Skin of body (tissue), 1 donor: ENCODE measurements at regions not wholly inside any gene's neighbourhood (a gene's known extent, or its start where the extent isn't known, plus 50 kb on each side); places are given as distances from the start of the nearest gene placed in this dataset.
"Not testable (repeated sequence)": the region's sequence is repeated elsewhere in the genome, so short reads cannot be mapped to it uniquely, and the experiment has no call there.

Experiments
- DNase-seq: peaks from one replicate; lab custom pipeline; 2025; lab: John Stamatoyannopoulos, UW

- no peak for DNase-seq
These were observed 141.3 kb downstream of the PSAT1 start for GRCh38 chr9:78438211-78438610.

GRCh38 chr9:78438780-78439179 lies 141.9 kb downstream of the PSAT1 start:
- DNase-seq = no peak

GRCh38 chr9:78439190-78439865 lies 142.4 kb downstream of the PSAT1 start:
- peak; percentile 73 for DNase-seq

GRCh38 chr9:78439866-78440830 lies 143.2 kb downstream of the PSAT1 start:
- peak; percentile 23 for DNase-seq

- DNase-seq = no peak
These were observed 144.5 kb downstream of the PSAT1 start for GRCh38 chr9:78441396-78441795.

GRCh38 chr9:78441822-78442431 lies 145.0 kb downstream of the PSAT1 start:
- no peak for DNase-seq

GRCh38 chr9:78442577-78442976 lies 145.7 kb downstream of the PSAT1 start:
- DNase-seq = not testable (repeated sequence)

- DNase-seq = no peak
These were observed 147.0 kb downstream of the PSAT1 start for GRCh38 chr9:78443946-78444345.

GRCh38 chr9:78448960-78449673 lies 152.2 kb downstream of the PSAT1 start:
- no peak for DNase-seq

GRCh38 chr9:78453450-78453849 lies 156.5 kb downstream of the PSAT1 start:
- no peak for DNase-seq

GRCh38 chr9:78462611-78463010 lies 165.7 kb downstream of the PSAT1 start:
- DNase-seq = no peak

GRCh38 chr9:78463750-78464149 lies 166.8 kb downstream of the PSAT1 start:
- DNase-seq = no peak

- no peak for DNase-seq
These were observed 171.3 kb downstream of the PSAT1 start for GRCh38 chr9:78468231-78468630.

GRCh38 chr9:78468974-78469576 lies 172.2 kb downstream of the PSAT1 start:
- DNase-seq = no peak

GRCh38 chr9:78470216-78470615 lies 173.3 kb downstream of the PSAT1 start:
- DNase-seq = no peak

GRCh38 chr9:78470741-78471140 lies 173.8 kb downstream of the PSAT1 start:
- DNase-seq = no peak

GRCh38 chr9:78472111-78472510 lies 175.2 kb downstream of the PSAT1 start:
- DNase-seq = no peak

GRCh38 chr9:78479441-78479840 lies 182.5 kb downstream of the PSAT1 start:
- DNase-seq = no peak

- no peak for DNase-seq
These were observed 189.7 kb downstream of the PSAT1 start for GRCh38 chr9:78486661-78487060.

- DNase-seq = no peak
These were observed 193.3 kb downstream of the PSAT1 start for GRCh38 chr9:78490231-78490630.

GRCh38 chr9:78491402-78491801 lies 194.5 kb downstream of the PSAT1 start:
- DNase-seq = no peak
